Pancreas (tissue), 10 donors: ENCODE measurements at regions not wholly inside any gene's neighbourhood (a gene's known extent, or its start where the extent isn't known, plus 50 kb on each side); places are given as distances from the start of the nearest gene placed in this dataset.

ENCODE experiments used
- ATAC-seq, 4 donors: fragments of 200-7000 bp; cut with Tn5 transposase; one replicate each; pipeline versions ENCODE4 v1.8.0 to v1.9.1; 2020; ENCODE audit warnings: mild to moderate bottlenecking in 4 of 4, moderate library complexity in 4 of 4
- DNase-seq, 6 donors: peaks; one replicate each; pipeline ENCODE4 v3.0.0-alpha.2; 2020
- FAIRE-seq: peaks from 2 replicates; lab custom pipeline; 2012; peaks lifted over from hg19 to GRCh38; lab: Jason Lieb, UNC
- H3K27ac ChIP-seq, 4 donors: fragments of 200-600 bp; sonication (generic); 1 replicate in 3 of 4; 2 replicates in 1 of 4; pipeline versions ENCODE4 v1.5.0 to v1.8.0; 2020
- H3K27me3 ChIP-seq, 4 donors: fragments of 200-600 bp; one replicate each; pipeline ENCODE4 v1.8.0; 2021
- H3K36me3 ChIP-seq, 3 donors: fragments of 200-600 bp; sonication (generic) in 1 of 3; one replicate each; pipeline versions ENCODE4 v1.5.0 to v1.8.0; 2020 to 2021
- H3K4me1 ChIP-seq, 3 donors: fragments of 200-600 bp; one replicate each; pipeline ENCODE4 v1.8.0; 2021
- H3K4me3 ChIP-seq, 4 donors: fragments of 200-600 bp; sonication (generic) in 2 of 4; one replicate each; pipeline versions ENCODE4 v1.5.0 to v1.8.0; 2020 to 2021
- H3K9me3 ChIP-seq, 4 donors: fragments of 200-600 bp; one replicate each; pipeline ENCODE4 v1.8.0; 2021
- WGBS, 2 donors: extraction: QIAGEN DNeasy Blood & Tissue Kit; methylation state at CpG; one replicate each; pipeline ENCODE4 v1.1.7; 2013; 5-methylcytosine and 5-hydroxymethylcytosine counted together
- intact Hi-C, 3 donors: fragments of 100-400 bp; cut with DNase I; formaldehyde crosslinking; loops; one replicate each; pipeline versions ENCODE4 v1.11.1 to v1.14.2; 2022
- TF ChIP-seq, protein P1 (sequence below), 4 donors: fragments of 200-600 bp; sonication (generic) in 3 of 4; IDR thresholded peaks; one replicate each; pipeline versions ENCODE4 v1.5.0 to v1.8.0; 2021; ENCODE audit warnings: antibody characterized with exemption in 4 of 4
- donor health status: healthy with polysubstance abuse.
- donor health status: DM: no; HTN: no; CAD: no; lungs with moderate emphysema.
- donor health status: DM: no; HTN: no; CAD: no.
- donor health status: control.
- donor health status: control.
- donor health status: Bipolar disorder and iron deficiency.
- donor health status: DM: yes; HTN: yes; CAD: no.
- donor health status: DM: no; HTN: no; CAD: no.
- donor health status: DM: no; HTN: no; CAD: no.
- donor health status: DM: yes; HTN: yes; CAD: no.

- Histone ChIP-seq H3K4me3 (no peak overlapping the region), H3K9me3 (no peaks in the 10 kb centered on the region), H3K27me3 (no peaks in the 10 kb centered on the region), H3K36me3 (no peaks in the 10 kb centered on the region), H3K27ac (no peak overlapping the region), H3K4me1 (peaks cover 7 to 12% (median 9%) of the 10 kb centered on the region in 3 donors)
- DNase-seq (no peak), FAIRE-seq (no peak), ATAC-seq (peak in 1 of 4 donors; percentile 43)
- TF ChIP-seq, protein P1, sequence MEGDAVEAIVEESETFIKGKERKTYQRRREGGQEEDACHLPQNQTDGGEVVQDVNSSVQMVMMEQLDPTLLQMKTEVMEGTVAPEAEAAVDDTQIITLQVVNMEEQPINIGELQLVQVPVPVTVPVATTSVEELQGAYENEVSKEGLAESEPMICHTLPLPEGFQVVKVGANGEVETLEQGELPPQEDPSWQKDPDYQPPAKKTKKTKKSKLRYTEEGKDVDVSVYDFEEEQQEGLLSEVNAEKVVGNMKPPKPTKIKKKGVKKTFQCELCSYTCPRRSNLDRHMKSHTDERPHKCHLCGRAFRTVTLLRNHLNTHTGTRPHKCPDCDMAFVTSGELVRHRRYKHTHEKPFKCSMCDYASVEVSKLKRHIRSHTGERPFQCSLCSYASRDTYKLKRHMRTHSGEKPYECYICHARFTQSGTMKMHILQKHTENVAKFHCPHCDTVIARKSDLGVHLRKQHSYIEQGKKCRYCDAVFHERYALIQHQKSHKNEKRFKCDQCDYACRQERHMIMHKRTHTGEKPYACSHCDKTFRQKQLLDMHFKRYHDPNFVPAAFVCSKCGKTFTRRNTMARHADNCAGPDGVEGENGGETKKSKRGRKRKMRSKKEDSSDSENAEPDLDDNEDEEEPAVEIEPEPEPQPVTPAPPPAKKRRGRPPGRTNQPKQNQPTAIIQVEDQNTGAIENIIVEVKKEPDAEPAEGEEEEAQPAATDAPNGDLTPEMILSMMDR (IDR thresholded peaks at IDR 0.05): no peak
- intact Hi-C loops: no loop called here
- 81 to 88% methylated on average over 1 of the region's 1 CpG for WGBS, 2 donors
These were observed 462.3 kb downstream of the MEIS1 start for GRCh38 chr2:66897181-66897580.

DNA sequence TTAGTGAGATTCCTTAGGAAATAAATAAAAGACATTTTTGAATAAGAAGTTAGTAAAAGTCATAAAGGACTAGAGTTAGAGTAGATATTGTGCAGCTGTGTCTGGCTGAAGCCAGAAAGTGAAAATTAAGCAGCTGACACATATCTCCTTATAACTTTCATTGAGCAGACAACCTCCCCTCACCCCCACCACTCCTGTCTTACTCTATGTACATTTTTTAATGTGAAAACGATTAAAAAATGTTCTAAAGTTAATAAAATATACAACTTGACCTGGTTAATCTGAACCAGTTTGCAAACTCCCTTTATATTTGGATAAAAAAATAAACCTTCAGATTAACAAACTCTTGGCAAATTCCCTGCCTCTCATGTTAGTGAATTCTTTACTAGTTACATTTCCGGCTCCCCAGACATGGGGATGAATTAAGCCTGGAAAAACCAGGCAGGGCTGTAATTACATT is 462.8 kb downstream of the MEIS1 start:
- FAIRE-seq (peak; percentile 5), ATAC-seq (peak in 1 of 4 donors; percentile 62), DNase-seq (no peak)
- intact Hi-C loops: no loop called here
- Histone ChIP-seq H3K27ac (peak overlapping the region in 1 of 4 donors; percentile 29), H3K4me3 (no peak overlapping the region), H3K36me3 (no peaks in the 10 kb centered on the region), H3K9me3 (no peaks in the 10 kb centered on the region), H3K27me3 (no peaks in the 10 kb centered on the region), H3K4me1 (peaks cover 7 to 12% (median 9%) of the 10 kb centered on the region in 3 donors)
- TF ChIP-seq, protein P1 (IDR thresholded peaks at IDR 0.05): no peak
- 8 to 11% methylated on average over 2 of the region's 2 CpGs for WGBS, 2 donors

- ATAC-seq (no peak), DNase-seq (no peak), FAIRE-seq (no peak)
- H3K36me3 ChIP-seq: no peaks in the 10 kb centered on the region
- H3K27ac ChIP-seq: no peak overlapping the region
- TF ChIP-seq, protein P1 (IDR thresholded peaks at IDR 0.05): no peak
- no peaks in the 10 kb centered on the region for H3K27me3 ChIP-seq
- intact Hi-C loops: no loop called here
- WGBS, 2 donors: 90 to 91% methylated on average over 2 of the region's 2 CpGs
- no peak overlapping the region for H3K4me3 ChIP-seq
- H3K4me1 ChIP-seq: peaks cover 7 to 12% (median 9%) of the 10 kb centered on the region in 3 donors
- H3K9me3 ChIP-seq: no peaks in the 10 kb centered on the region
These were observed 464.2 kb downstream of the MEIS1 start for GRCh38 chr2:66899109-66899508.

- Histone ChIP-seq H3K4me1 (peaks cover 7 to 12% (median 9%) of the 10 kb centered on the region in 3 donors), H3K9me3 (no peaks in the 10 kb centered on the region), H3K4me3 (no peak overlapping the region), H3K27me3 (no peaks in the 10 kb centered on the region), H3K27ac (no peak overlapping the region), H3K36me3 (no peaks in the 10 kb centered on the region)
- TF ChIP-seq, protein P1 (IDR thresholded peaks at IDR 0.05): no peak
- ATAC-seq (no peak), FAIRE-seq (no peak), DNase-seq (no peak)
- intact Hi-C loops: no loop called here
These were observed 464.7 kb downstream of the MEIS1 start for GRCh38 chr2:66899648-66900047.

GRCh38 chr2:66901344-66901743 is 466.4 kb downstream of the MEIS1 start:
- Histone ChIP-seq H3K9me3 (no peaks in the 10 kb centered on the region), H3K4me1 (peaks cover 7 to 12% (median 9%) of the 10 kb centered on the region in 3 donors), H3K4me3 (no peak overlapping the region), H3K27ac (no peak overlapping the region), H3K27me3 (no peaks in the 10 kb centered on the region), H3K36me3 (no peaks in the 10 kb centered on the region)
- FAIRE-seq: no peak
- no peak for DNase-seq
- ATAC-seq: peak in 2 of 4 donors; percentile 24 to 35
- intact Hi-C loops: no loop called here
- WGBS, 2 donors: 73 to 88% methylated on average over 3 of the region's 3 CpGs
- TF ChIP-seq, protein P1 (IDR thresholded peaks at IDR 0.05): no peak
